ENCODE measurements at regions not wholly inside any gene's neighbourhood (a gene's known extent, or its start where the extent isn't known, plus 50 kb on each side); places are given as distances from the start of the nearest gene placed in this dataset.
"Not testable (repeated sequence)": the region's sequence is repeated elsewhere in the genome, so short reads cannot be mapped to it uniquely, and the experiment has no call there.

GRCh38 chr18:39453882-39454281, 1888.3 kb upstream of the CELF4 start:
- TF ChIP-seq CTCF (IDR thresholded peaks at IDR 0.05; ENCODE audit: insufficient read depth, low read length, poor library complexity, severe bottlenecking) = no peak
- no peaks in the 10 kb centered on the region for H3K36me3 ChIP-seq (ENCODE audit: control insufficient read depth, insufficient read depth, low read length)
- no peaks in the 10 kb centered on the region for H3K27me3 ChIP-seq (ENCODE audit: control insufficient read depth, insufficient read depth, low read length)
- H3K4me3 ChIP-seq (ENCODE audit: low read depth, low read length) = no peak overlapping the region
- DNase-seq (ENCODE audit: low read depth) = no peak

DNA sequence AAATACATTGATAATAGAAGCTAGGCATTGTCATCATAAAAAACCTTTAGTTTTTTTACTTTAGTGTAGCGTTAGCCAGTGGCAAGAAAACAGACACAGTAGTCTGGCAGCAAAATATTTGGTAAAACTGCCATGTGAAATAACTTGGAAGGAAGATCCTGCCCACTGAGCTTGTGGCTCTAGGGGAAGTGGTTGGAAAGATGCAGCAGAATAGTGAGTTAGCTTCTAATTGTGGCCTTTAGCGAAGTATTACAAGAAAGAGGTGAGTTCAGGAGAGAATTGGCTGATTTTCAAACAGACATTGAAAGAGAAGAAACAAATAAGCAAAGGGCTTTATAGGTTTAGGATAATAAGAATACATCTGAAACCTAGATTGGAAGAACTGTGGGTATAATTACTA, 1887.8 kb upstream of the CELF4 start:
- no peak for TF ChIP-seq CTCF (IDR thresholded peaks at IDR 0.05; ENCODE audit: insufficient read depth, low read length, poor library complexity, severe bottlenecking)
- no peak for DNase-seq (ENCODE audit: low read depth)
- no peaks in the 10 kb centered on the region for H3K27me3 ChIP-seq (ENCODE audit: control insufficient read depth, insufficient read depth, low read length)
- no peaks in the 10 kb centered on the region for H3K36me3 ChIP-seq (ENCODE audit: control insufficient read depth, insufficient read depth, low read length)
- no peak overlapping the region for H3K4me3 ChIP-seq (ENCODE audit: low read depth, low read length)

GRCh38 chr18:39450958-39451357, 1885.4 kb upstream of the CELF4 start:
- Histone ChIP-seq H3K4me3 (ENCODE audit: low read depth, low read length) (no peak overlapping the region), H3K27me3 (ENCODE audit: control insufficient read depth, insufficient read depth, low read length) (no peaks in the 10 kb centered on the region), H3K36me3 (ENCODE audit: control insufficient read depth, insufficient read depth, low read length) (no peaks in the 10 kb centered on the region)
- no peak for TF ChIP-seq CTCF (IDR thresholded peaks at IDR 0.05; ENCODE audit: insufficient read depth, low read length, poor library complexity, severe bottlenecking)
- DNase-seq (ENCODE audit: low read depth) = no peak

DNA sequence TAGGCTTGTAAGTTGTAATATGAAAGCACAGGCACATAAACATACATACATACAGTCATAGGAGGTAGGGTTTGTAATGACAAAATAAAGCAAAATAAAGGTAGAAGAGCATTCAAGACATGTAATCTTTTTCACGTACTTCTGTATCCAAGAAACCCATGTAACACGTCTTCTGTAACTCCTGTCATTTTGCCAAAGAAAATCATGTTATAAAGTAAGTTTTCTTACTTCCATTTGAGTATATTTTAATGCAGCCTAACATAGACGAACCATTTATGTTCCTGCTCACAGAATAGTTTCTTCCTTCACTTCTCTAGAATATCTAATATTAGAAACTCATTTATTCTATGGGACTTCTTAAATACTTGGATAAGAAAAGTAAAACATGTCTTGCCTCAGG, 1884.0 kb upstream of the CELF4 start:
- TF ChIP-seq CTCF (IDR thresholded peaks at IDR 0.05; ENCODE audit: insufficient read depth, low read length, poor library complexity, severe bottlenecking) = no peak
- Histone ChIP-seq H3K27me3 (ENCODE audit: control insufficient read depth, insufficient read depth, low read length) (no peaks in the 10 kb centered on the region), H3K4me3 (ENCODE audit: low read depth, low read length) (no peak overlapping the region), H3K36me3 (ENCODE audit: control insufficient read depth, insufficient read depth, low read length) (no peaks in the 10 kb centered on the region)
- no peak for DNase-seq (ENCODE audit: low read depth)

GRCh38 chr18:39448942-39449341, 1883.3 kb upstream of the CELF4 start:
- H3K4me3 ChIP-seq (ENCODE audit: low read depth, low read length) = no peak overlapping the region
- no peaks in the 10 kb centered on the region for H3K27me3 ChIP-seq (ENCODE audit: control insufficient read depth, insufficient read depth, low read length)
- DNase-seq (ENCODE audit: low read depth) = no peak
- no peak for TF ChIP-seq CTCF (IDR thresholded peaks at IDR 0.05; ENCODE audit: insufficient read depth, low read length, poor library complexity, severe bottlenecking)
- no peaks in the 10 kb centered on the region for H3K36me3 ChIP-seq (ENCODE audit: control insufficient read depth, insufficient read depth, low read length)

DNA sequence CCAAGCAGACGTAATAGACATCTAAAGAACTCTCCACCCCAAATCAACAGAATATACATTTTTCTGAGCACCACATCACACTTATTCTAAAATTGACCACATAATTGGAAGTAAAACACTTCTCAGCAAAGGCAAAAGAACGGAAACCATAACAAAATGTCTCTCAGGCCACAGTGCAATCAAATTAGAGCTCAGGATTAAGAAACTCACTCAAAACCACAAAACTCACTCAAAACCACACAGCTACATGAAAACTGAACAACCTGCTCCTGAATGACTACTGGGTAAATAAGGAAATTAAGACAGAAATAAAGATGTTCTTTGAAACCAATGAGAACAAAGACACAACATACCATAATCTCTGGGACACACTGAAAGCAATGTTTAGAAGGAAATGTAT, 1879.4 kb upstream of the CELF4 start:
- H3K4me3 ChIP-seq (ENCODE audit: low read depth, low read length); H3K36me3 ChIP-seq (ENCODE audit: control insufficient read depth, insufficient read depth, low read length); H3K27me3 ChIP-seq (ENCODE audit: control insufficient read depth, insufficient read depth, low read length); DNase-seq (ENCODE audit: low read depth): not testable (repeated sequence)

All from kidney epithelial cell (primary cell).